Prostate gland (tissue), 2 donors: ENCODE measurements at regions not wholly inside any gene's neighbourhood (a gene's known extent, or its start where the extent isn't known, plus 50 kb on each side); places are given as distances from the start of the nearest gene placed in this dataset.

ENCODE experiments used
- POLR2A ChIP-seq: fragments of 450-650 bp; IDR thresholded peaks from one replicate; pipeline ENCODE4 v1.6.1; 2016; ENCODE audit warnings: antibody characterized with exemption, mild to moderate bottlenecking
- TF ChIP-seq, protein P1 (sequence below), 4 experiments: fragments of 200-600 bp in 2 of 4; fragments of 450-650 bp in 2 of 4; sonication (generic) in 2 of 4; IDR thresholded peaks; 1 replicate in 3 of 4; 2 replicates in 1 of 4; pipeline ENCODE4 v1.5.1; 2016 to 2019; ENCODE audit warnings: antibody characterized with exemption in 4 of 4, mild to moderate bottlenecking in 2 of 4, moderate library complexity in 2 of 4

DNA sequence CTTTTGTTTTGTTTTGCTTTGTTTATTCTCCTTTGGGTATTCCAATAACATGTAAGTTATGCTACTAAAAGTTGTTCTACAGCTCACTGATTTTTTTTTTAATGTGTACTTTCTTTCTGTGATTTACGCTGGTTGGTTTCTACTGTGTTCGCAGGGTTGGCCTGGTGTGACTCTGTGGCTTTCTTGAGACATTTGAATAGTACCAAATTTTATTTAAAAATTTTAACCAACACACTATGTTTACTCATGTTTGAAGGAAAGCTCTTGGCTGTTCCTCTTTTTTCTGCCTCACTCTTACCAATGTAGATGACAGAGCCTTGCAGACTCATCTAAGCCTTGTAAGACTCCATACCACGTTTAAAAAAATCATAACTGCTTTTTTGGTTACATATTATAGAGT lies 1784.9 kb upstream of the DEFB115 start:
- TF ChIP-seq, protein P1, sequence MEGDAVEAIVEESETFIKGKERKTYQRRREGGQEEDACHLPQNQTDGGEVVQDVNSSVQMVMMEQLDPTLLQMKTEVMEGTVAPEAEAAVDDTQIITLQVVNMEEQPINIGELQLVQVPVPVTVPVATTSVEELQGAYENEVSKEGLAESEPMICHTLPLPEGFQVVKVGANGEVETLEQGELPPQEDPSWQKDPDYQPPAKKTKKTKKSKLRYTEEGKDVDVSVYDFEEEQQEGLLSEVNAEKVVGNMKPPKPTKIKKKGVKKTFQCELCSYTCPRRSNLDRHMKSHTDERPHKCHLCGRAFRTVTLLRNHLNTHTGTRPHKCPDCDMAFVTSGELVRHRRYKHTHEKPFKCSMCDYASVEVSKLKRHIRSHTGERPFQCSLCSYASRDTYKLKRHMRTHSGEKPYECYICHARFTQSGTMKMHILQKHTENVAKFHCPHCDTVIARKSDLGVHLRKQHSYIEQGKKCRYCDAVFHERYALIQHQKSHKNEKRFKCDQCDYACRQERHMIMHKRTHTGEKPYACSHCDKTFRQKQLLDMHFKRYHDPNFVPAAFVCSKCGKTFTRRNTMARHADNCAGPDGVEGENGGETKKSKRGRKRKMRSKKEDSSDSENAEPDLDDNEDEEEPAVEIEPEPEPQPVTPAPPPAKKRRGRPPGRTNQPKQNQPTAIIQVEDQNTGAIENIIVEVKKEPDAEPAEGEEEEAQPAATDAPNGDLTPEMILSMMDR (IDR thresholded peaks at IDR 0.05): no peak
- TF ChIP-seq POLR2A: no peak
